Suprapubic skin (tissue), 4 donors: ENCODE measurements at regions not wholly inside any gene's neighbourhood (a gene's known extent, or its start where the extent isn't known, plus 50 kb on each side); places are given as distances from the start of the nearest gene placed in this dataset.

Source experiments
- DNase-seq, 2 donors: peaks; one replicate each; pipeline ENCODE4 v3.0.0-alpha.2; 2019; ENCODE audit warnings: low spot score in 2 of 2
- H3K27ac ChIP-seq: fragments of 200-600 bp; sonication (generic); one replicate; pipeline ENCODE4 v1.5.1; 2019
- H3K27me3 ChIP-seq: fragments of 200-600 bp; sonication (generic); one replicate; pipeline ENCODE4 v1.5.1; 2019
- H3K36me3 ChIP-seq: fragments of 200-600 bp; sonication (generic); one replicate; pipeline ENCODE4 v1.5.1; 2019
- H3K4me1 ChIP-seq: fragments of 200-600 bp; sonication (generic); one replicate; pipeline ENCODE4 v1.5.1; 2019
- H3K4me3 ChIP-seq: fragments of 200-600 bp; sonication (generic); one replicate; pipeline ENCODE4 v1.5.1; 2019; ENCODE audit warnings: mild to moderate bottlenecking
- H3K9me3 ChIP-seq: fragments of 200-600 bp; sonication (generic); one replicate; pipeline ENCODE4 v1.5.1; 2019
- EP300 ChIP-seq: sonication (generic); formaldehyde crosslinking; IDR thresholded peaks from one replicate; pipeline ENCODE4 v1.6.1; 2017; ENCODE audit warnings: antibody characterized with exemption
- POLR2A ChIP-seq, 2 donors: fragments of 450-650 bp; IDR thresholded peaks; one replicate each; pipeline ENCODE4 v1.6.1; 2017; ENCODE audit warnings: antibody characterized with exemption in 2 of 2, mild to moderate bottlenecking in 2 of 2, moderate library complexity in 2 of 2
- POLR2AphosphoS5 ChIP-seq, 3 donors: sonication (generic); formaldehyde crosslinking; IDR thresholded peaks; one replicate each; pipeline ENCODE4 v1.6.1; 2017; ENCODE audit warnings: antibody characterized with exemption in 3 of 3
- WGBS: methylation state at CpG from one replicate; pipeline ENCODE4 v1.1.5; 2018; 5-methylcytosine and 5-hydroxymethylcytosine counted together
- TF ChIP-seq, protein P1 (sequence below), 2 donors: fragments of 200-600 bp in 1 of 2; fragments of 450-650 bp in 1 of 2; sonication (generic) in 1 of 2; IDR thresholded peaks; one replicate each; pipeline ENCODE4 v1.5.1; 2016 to 2019; ENCODE audit warnings: antibody characterized with exemption in 2 of 2, mild to moderate bottlenecking in 1 of 2, moderate library complexity in 1 of 2

DNA sequence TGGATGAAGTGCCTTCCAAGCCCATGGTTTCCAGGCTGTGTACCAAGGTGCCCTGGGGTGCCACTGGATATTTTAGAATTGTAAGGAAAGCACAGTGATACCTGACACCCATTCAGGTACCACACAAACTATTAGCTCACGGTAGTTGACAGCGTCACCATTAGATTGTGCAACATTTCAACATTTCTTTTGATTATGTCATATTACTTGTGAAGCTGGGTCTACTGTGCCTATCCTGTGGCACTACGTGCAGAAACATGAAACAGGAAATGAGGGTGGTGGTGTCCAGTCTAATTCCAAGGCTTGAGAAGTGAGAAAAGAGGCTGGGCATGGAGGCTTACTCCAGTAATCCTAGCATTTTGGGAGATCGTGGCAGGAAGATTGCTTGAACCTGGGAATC is 75.5 kb upstream of the CPM start:
- no peaks in the 10 kb centered on the region for H3K9me3 ChIP-seq
- H3K27ac ChIP-seq = no peak overlapping the region
- H3K4me3 ChIP-seq = no peak overlapping the region
- 51% methylated on average over 4 of the region's 4 CpGs for WGBS
- peaks cover 23% of the 10 kb centered on the region for H3K4me1 ChIP-seq
- H3K27me3 ChIP-seq = no peaks in the 10 kb centered on the region
- DNase-seq = no peak
- no peaks in the 10 kb centered on the region for H3K36me3 ChIP-seq
- TF ChIP-seq POLR2A (IDR thresholded peaks at IDR 0.05) (no peak), POLR2AphosphoS5 (IDR thresholded peaks at IDR 0.05) (no peak), EP300 (no peak)
- TF ChIP-seq, protein P1, sequence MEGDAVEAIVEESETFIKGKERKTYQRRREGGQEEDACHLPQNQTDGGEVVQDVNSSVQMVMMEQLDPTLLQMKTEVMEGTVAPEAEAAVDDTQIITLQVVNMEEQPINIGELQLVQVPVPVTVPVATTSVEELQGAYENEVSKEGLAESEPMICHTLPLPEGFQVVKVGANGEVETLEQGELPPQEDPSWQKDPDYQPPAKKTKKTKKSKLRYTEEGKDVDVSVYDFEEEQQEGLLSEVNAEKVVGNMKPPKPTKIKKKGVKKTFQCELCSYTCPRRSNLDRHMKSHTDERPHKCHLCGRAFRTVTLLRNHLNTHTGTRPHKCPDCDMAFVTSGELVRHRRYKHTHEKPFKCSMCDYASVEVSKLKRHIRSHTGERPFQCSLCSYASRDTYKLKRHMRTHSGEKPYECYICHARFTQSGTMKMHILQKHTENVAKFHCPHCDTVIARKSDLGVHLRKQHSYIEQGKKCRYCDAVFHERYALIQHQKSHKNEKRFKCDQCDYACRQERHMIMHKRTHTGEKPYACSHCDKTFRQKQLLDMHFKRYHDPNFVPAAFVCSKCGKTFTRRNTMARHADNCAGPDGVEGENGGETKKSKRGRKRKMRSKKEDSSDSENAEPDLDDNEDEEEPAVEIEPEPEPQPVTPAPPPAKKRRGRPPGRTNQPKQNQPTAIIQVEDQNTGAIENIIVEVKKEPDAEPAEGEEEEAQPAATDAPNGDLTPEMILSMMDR (IDR thresholded peaks at IDR 0.05) = no peak

DNA sequence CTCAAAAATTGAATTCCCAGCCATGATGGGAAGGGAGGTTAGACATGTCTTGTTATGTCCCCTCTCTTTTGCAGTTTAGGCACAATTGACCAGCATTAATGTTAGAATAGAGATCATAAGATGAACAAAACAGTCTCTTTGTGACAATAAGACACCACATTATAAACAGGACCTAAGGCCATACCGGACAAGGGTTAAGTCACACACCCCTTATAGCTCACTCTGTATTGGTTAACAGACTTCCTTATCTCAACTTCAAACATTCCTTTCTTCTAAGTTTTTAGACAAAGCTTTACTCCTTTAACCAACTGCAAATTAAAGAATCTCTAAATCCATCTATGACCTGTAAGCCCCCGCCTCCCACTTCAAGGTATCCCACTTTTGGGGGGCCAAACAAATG is 81.1 kb upstream of the CPM start:
- TF ChIP-seq POLR2AphosphoS5 (IDR thresholded peaks at IDR 0.05) (no peak), POLR2A (IDR thresholded peaks at IDR 0.05) (no peak), EP300 (no peak)
- TF ChIP-seq, protein P1 (IDR thresholded peaks at IDR 0.05) = no peak
- H3K4me3 ChIP-seq = no peak overlapping the region
- no peak for DNase-seq
- H3K27ac ChIP-seq = no peak overlapping the region
- no peaks in the 10 kb centered on the region for H3K9me3 ChIP-seq
- 87% methylated on average over 2 of the region's 2 CpGs for WGBS
- H3K27me3 ChIP-seq = no peaks in the 10 kb centered on the region
- H3K36me3 ChIP-seq = no peaks in the 10 kb centered on the region
- no peaks in the 10 kb centered on the region for H3K4me1 ChIP-seq

DNA sequence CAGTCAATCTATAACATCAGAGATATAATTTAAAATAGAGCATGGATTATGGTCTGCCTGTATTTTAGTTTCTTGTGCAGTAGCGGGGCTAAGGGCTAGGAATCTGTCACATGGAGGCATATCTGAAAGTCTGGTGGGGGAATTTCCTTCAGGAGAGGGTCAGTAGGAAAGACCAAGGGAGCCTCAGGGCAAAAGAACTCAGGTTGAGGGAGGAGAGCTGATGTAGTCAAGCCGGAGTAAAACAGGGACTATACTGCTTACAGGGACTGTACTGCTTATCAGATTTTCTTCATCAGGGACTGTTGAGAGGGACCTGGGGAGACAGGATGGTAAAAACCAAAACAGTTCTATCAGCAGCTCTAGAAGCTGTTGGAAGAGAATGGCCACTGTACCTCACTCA is 82.0 kb upstream of the CPM start:
- TF ChIP-seq, protein P1 (IDR thresholded peaks at IDR 0.05) = no peak
- TF ChIP-seq POLR2A (IDR thresholded peaks at IDR 0.05) = no peak
- no peak for TF ChIP-seq POLR2AphosphoS5 (IDR thresholded peaks at IDR 0.05)
- TF ChIP-seq EP300 = no peak
- no peaks in the 10 kb centered on the region for H3K27me3 ChIP-seq
- 95% methylated on average over 2 of the region's 2 CpGs for WGBS
- no peaks in the 10 kb centered on the region for H3K4me1 ChIP-seq
- H3K27ac ChIP-seq = no peak overlapping the region
- no peaks in the 10 kb centered on the region for H3K36me3 ChIP-seq
- H3K4me3 ChIP-seq = no peak overlapping the region
- no peak for DNase-seq
- H3K9me3 ChIP-seq = no peaks in the 10 kb centered on the region

DNA sequence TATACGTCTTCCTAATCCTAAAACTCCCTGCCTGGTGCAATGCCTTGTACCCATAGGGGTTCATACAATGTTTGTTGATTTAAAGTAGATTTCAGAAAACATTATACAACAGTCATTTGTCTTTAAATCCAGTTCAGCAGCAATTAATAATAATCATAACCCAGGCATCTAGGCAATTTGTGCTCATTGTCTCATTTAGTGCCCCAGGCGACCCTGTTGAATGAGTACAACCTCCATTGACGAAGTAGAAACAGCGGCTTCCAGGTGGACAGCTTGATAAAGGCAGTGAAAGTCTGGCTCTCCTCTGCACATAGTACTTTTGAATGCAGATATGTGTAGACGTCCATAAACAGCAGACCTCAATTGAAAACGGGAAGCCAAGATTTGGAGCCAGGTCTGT is 82.9 kb upstream of the CPM start:
- Histone ChIP-seq H3K4me1 (no peaks in the 10 kb centered on the region), H3K9me3 (no peaks in the 10 kb centered on the region), H3K36me3 (no peaks in the 10 kb centered on the region), H3K4me3 (no peak overlapping the region), H3K27me3 (no peaks in the 10 kb centered on the region), H3K27ac (no peak overlapping the region)
- TF ChIP-seq POLR2A (IDR thresholded peaks at IDR 0.05) = no peak
- no peak for TF ChIP-seq POLR2AphosphoS5 (IDR thresholded peaks at IDR 0.05)
- no peak for TF ChIP-seq EP300
- TF ChIP-seq, protein P1 (IDR thresholded peaks at IDR 0.05) = no peak
- no peak for DNase-seq
- 66% methylated on average over 6 of the region's 6 CpGs for WGBS

DNA sequence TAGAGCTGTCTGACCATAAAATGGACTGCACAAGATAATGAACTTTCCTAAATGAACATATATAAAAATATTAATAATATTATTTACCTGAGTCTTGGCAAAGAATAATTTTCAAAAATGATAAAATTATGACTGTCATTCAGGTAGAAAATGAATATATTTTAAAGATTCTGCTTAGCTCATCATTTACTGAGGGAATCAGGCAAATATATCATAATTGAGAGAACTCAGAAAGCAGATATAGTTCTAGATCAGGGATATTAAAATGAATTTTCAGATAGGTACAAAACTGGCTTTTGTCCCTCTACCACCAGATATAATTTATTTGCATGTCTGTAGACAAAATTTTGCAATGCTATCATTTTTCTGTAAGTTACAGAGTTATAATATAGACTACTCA is 86.1 kb upstream of the CPM start:
- Histone ChIP-seq H3K4me3 (no peak overlapping the region), H3K4me1 (peaks cover 5% of the 10 kb centered on the region), H3K9me3 (no peaks in the 10 kb centered on the region), H3K27ac (no peak overlapping the region), H3K36me3 (no peaks in the 10 kb centered on the region), H3K27me3 (no peaks in the 10 kb centered on the region)
- TF ChIP-seq POLR2AphosphoS5 (IDR thresholded peaks at IDR 0.05) (no peak), POLR2A (IDR thresholded peaks at IDR 0.05) (no peak), EP300 (no peak)
- TF ChIP-seq, protein P1 (IDR thresholded peaks at IDR 0.05) = no peak
- DNase-seq = no peak
